Kidney tubule cell (primary cell): ENCODE measurements at regions not wholly inside any gene's neighbourhood (a gene's known extent, or its start where the extent isn't known, plus 50 kb on each side); places are given as distances from the start of the nearest gene placed in this dataset.

Experiments used
- DNase-seq: peaks from one replicate; pipeline ENCODE4 v3.0.0-alpha.2; 2018; ENCODE audit warnings: low spot score

DNA sequence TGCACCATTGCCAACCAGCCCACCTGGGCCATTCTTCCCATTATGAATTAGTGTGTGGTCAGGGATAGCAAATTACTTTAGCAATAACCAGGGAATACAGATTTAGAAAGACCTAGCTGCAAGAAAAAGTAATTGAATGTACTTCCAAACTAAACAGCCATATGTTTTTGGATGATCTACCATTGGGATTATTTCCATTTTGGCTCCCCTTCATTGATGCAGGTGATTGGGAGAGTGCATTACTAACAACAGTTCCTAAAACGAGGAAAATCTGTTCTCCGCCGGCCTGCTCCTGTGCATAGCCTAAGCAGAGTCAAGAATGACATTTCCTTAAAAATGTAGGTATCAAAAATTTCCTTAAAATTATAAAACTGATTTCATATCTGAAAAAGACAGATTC, 58.5 kb downstream of the MAIP1 start:
- no peak for DNase-seq

DNA sequence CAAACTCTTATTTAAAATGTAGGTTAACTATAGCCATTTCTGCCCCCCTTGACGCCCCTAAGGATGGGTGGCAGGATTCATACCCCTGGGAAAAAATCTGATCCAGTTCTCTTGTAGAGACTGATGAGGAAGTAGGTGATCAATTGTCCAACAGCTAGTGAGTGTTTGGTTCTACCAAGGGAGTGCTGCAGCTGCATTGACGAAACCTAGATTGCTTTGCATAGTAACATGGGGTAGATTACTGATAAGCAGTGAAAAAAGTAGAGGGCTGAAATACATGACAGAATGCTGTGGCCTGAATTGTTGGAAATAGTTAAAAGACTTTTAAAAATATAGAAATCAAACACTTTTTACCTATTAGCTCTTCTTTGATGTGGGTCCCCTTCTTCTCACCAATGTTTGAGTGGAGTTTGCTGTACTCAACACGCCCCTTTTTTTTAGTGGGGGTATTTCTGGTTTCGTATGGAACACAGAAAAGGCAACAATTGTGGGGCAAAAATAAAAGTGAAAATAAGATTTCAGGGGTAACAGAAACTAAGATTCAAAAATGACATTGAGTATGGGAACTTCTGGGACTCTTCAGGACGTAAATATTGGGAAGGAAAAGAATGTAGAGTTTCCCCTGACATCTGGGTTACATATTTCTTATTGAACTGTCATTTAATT, 66.2 kb downstream of the MAIP1 start:
- DNase-seq, result no peak

DNA sequence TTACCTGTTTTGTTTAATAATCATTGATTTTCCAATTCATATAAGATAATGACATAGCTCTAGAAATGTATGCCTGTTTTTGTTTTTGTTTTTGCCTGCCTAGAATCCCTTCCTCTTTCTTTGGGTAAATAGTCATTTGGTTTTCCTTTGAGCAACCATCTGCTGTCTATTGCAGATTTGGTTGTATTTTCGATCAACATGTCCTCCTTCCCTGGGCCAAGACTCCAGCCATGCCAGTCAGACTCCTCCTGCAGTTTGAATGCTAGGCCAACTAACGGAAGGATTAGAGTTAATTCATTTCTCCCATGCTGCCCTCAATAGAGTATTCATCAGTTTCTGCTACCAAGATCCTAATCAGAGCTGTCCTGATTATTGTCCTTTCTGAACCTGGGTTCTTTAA, 67.1 kb downstream of the MAIP1 start:
- DNase-seq, result no peak

DNA sequence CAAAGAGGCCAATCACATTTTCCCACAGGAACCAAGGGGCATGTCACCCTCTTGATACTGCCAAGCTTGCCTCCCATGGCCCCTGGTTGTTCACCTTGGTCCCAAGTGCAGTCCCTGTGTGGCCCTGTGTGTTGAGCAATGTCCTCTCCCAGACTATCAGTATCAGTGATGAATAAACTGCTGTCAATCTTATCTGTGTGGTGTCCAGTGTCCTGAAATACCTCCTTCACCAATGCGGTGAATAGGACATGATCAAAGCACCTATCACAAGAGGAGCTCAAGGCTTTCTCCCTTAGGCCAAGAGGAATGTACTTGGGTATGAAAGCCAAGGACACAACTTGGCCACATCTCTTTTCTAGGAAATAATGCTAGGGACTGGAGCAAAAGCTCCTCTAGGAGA, 68.2 kb downstream of the MAIP1 start:
- DNase-seq, result no peak

DNA sequence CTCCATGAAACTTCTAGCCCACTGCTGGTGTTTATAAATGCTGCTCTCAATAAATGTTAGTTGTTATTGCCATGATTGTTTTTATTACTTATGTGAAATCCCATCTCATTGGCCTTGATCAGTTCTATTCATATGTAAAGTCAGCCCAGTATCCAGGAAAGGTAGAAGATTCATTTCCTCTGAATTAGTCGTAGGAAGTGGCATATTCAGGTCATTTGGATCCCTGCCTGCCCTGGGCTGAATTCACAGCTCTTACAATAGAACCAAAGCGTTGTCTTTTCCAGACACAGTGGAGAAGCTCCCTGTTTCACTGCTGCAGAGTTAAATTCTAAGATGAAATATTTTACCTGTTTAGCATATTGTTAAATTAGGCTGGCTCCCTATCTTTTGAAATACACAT, 70.3 kb downstream of the MAIP1 start:
- DNase-seq, result peak; percentile 16

DNA sequence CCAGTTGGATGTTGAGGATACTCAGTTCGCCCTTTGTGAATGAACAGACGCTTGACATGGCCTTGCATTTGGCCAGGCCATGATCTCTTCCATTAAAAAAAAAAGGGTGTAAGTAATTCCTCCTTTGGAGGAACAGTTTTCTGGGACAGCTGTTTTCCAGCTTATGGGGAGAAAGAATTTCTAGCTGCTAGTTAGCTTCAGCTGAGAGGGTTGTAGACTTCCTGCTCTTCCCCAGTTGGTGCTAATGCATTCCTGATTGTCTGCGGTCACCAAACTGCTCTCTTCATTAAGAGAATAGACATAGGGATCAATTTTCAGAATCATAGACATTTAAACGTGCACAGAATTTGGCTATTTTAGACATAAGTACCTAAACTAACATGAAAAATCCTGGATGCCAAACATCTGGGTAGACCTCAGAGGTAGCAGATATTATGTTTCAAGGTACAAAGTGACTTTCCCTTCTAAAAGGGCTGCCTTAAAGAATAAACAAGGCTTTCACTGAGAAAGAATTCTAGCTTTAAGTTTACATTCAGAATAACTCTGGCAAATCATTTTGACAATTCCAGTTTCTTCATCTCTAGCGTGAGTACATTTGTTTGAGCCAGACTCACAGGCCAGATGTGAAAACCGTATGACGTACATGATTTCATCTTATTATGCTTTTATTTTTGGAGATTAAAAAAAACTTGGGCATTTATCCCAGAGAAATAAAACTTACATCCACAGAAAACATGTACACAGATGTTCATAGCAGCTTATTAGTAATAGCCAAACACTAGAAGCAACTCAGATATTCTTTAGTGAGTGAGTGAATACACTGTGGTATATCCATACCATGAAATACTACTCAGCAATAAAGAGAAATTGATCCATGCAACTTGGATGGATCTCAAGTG, 71.2 kb downstream of the MAIP1 start:
- DNase-seq, result no peak

DNA sequence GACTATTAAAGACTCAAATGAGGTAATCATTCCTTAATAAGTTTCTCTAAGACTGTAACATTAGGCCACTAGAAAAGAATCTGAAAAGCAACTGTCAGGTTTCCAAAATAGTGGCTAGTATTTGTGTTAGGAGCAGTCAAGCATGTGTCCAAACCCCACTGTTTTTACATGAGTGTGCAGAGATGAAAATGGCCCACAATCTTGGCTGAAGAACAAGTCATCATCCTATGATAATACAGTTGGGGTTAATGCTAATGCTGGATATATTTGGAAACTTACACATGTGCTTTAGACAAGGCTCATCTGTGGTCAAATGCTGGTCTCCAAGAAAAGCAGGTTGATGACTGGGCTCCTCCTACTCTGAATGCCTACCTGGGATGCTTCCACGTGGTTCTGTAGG, 73.6 kb downstream of the MAIP1 start:
- peak; percentile 29 for DNase-seq

DNA sequence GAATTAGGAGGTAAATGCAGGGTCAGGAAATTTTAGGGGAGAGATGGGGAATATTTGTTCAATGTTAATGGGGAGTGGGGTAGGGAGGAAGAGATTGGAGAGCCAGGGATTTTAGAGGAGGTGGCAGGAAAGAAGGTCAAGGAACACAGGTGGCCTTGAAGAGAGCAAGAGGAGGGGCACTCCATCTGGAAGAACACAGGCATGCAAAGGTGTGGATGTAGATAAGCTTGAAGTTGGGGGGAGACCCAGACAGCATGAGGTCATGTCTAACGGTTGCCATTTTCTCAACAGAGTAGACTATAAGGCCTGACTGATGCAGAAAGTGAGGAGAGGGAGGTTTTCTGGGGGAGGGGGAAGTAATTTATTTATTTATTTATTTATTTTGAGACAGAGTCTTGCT, 77.5 kb downstream of the MAIP1 start:
- no peak for DNase-seq

DNA sequence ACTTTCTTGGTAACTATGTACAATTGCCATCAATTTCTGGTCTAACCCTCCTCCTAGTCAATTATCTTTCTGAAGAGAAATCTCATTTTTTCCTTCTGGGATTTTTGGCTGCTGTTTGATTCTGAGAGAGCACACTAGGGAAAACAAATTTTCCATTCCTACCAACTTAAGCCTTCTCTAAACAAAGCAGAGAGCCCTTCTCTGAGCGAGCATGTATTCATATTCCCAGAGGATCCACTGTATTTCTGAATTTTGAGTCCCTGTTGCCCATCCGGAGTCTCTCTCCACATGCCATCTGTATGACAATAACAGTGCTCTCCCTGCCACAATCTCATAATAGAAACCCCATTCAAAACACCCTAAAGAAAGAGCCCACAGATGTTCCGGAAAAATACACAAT, 78.5 kb downstream of the MAIP1 start:
- DNase-seq, result no peak

DNA sequence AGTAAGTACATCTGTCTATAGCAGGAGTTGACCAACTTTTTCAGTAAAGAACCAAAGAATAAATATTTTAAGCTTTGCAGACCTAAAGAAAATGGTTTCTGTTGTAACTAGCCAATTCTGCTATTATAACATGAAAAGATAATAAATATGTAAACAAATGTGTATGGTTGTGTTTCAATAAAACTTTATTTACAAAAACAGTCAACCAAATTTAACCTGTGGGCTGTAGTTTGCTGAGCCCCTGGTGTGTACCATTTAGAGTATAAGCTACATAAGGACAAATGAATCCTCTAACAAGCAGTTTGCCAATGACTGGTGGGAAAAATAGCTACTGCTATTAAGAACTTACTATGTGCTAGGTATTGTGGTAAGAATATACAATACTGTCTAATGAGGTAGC, 79.4 kb downstream of the MAIP1 start:
- DNase-seq, result no peak

DNA sequence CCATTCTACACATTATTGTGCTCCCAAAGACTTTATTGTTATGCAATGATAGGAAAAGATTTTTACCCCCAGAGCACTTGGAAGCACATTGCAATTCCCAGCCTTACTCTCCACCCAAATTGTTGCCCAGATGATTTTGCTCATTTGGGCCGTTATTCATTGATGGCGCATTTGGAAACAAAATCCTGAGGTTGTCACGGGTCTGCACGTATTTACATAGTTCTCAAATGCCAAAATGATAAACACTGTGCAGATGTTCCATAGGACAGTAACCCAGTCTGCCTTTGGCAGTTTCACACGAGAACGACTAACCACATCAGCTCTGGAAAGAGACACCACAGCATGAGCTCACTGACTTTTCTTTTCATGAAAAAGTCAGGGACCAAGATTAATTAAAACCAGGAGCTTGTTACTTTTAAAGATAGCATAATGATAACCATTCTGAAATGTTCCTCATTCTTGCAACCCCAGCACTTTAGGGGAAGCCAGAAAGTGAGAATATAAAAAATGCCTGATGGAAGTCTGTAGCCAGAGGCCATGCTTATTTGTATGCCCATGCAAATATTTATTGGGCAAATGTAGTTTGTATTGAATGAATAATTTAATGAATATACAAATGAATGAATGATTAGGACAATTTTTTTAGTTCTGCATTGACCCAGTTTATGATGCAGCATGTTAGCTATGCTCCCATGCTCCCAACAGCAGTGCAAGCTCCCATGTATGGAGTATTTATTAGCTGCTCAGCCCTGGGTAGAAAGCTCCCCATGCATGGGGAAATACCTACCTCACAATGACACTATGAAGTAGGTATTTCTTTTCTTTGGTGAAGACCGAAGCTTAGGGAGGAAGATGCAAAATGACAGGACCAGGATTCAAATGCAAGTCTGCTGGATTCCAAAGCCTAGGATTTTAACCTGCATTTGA, 84.6 kb downstream of the MAIP1 start:
- peak; percentile 2 for DNase-seq

DNA sequence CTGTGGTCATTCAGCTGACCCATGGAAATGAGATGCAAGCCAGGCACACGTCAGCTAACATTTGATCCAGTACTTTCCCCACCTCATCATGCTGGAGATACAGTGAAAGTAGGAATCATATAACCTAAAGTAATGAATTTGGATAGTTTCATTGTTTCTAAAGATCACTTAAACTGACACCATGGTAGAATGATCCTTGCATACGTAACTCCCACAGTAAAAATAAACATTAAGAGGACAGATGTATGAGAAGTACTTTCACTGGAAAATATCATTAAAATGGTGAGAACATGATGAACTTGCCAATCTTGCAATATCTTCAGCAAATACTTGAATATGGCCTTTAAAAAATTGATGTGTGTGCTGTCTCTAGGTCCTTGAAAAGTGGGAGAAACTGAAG, 85.4 kb downstream of the MAIP1 start:
- DNase-seq, result no peak

DNA sequence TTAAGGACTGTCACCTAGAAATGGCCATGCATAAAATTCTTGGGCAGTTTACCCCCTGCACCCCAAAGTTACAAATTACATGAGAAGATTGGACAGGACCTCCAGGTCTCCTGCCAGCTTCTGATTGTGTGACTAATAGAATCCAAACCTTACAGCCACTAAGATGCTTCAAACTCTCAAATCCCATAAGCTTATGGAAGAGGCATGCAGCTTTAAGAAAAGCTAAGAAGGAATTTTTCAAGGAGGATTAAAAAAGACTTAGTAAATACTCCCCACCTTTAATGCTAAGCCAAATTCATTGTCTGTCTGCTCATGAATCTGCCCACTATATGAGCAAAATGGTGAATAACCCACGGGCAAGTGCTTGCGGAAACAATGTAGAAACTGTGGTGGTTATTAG, 86.3 kb downstream of the MAIP1 start:
- DNase-seq, result no peak

DNA sequence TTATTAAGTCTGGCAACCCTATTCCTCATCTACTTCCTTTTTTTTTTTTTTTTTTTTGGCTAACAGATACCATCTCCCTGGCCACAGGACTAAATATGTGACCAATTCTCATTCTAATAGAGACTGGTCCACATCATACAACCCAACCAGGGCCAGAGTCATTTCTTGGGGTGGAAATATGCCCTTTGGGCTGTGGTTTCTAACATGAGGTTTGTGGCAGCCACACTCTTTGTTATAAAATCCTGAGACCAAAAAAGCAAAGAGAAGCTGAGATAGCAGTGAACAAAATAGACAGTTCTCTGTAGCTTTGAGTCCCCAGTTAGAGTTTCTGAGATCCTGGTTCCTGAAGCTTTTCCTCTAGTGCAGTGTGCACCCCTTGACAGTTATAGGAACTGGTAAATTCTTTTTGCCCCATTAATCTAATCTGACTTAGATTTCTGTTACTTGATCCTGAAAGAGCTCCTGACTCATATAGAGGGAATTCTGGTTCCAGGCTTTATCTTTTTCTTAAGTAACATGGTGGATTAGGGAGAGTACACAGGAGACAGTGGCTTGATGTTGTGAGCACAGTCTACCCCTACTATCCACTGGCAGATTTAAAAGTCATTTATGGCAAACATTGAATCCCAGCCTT, 86.8 kb downstream of the MAIP1 start:
- DNase-seq, result peak; percentile 55

DNA sequence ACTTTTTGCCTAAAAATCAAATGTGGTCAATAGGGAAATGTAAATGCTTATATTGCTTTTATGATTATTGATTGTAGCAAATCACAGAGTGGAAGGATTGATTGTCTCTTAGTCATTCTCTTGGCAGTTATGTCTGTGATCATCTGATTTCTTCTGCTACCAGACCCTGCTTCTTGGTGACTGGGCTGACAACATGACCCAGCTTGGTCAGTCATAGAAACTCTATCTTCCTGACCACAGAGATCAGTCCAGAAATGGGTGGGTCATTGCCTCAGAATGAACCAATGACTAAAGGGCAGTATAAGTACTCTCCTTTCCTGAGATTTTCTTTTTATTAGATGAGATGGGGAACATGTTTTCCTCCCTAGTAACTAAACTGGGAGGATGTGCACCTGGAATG, 87.6 kb downstream of the MAIP1 start:
- peak; percentile 44 for DNase-seq

DNA sequence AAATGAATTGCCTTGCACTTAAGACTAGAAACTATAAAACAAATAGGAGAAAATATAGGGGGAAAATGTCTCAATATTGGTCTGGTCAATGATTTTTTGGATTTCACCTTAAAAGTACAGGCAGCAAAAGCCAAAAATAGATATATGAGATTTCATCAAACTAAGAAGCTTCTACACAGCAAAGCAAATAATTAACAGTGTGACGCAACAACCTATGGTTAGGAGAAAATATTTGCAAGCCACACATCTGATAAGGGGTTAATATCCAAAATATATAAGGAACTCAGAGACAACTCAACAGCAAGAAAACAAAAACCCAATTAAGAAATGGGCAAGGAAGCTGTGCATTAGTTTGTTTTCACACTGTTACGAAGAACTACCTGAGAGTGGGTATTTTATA, 89.1 kb downstream of the MAIP1 start:
- DNase-seq, result no peak

DNA sequence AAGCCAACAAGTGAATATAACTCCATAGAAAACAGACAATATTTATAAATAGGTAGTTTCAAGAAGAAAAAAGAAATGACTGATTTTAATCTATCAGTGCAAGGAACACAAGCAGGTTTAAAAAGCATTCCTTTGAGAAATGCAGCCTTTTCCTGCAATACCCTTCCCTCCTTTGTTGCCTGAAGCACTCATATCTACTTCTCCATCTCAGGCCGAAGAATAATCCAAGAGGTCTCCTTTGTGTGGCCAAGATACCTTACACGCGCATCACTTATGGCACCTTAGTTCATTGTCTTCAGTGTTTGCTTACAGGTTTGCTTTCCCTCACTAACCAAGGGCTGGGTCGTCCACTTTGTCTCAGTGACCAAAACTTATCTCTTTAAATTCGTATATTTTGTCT, 93.0 kb downstream of the MAIP1 start:
- DNase-seq, result no peak

DNA sequence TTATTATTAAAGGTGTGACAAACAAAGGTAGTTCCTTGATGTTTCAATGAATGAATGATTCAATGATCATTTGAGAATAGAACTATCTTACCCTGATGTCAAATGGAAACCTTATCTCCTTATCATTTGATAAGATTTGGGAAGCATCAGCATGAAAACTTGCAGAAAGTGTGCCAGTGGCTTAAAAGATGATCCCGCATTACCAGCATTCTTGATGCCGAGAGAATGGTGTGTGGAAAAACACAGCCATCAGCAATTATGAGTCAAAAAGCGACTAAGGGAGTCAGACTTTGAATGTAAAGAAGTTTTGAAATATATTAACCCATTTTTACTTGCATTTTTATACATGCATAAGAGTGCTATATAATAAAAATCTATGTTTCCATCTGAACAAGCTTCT, 93.7 kb downstream of the MAIP1 start:
- no peak for DNase-seq

DNA sequence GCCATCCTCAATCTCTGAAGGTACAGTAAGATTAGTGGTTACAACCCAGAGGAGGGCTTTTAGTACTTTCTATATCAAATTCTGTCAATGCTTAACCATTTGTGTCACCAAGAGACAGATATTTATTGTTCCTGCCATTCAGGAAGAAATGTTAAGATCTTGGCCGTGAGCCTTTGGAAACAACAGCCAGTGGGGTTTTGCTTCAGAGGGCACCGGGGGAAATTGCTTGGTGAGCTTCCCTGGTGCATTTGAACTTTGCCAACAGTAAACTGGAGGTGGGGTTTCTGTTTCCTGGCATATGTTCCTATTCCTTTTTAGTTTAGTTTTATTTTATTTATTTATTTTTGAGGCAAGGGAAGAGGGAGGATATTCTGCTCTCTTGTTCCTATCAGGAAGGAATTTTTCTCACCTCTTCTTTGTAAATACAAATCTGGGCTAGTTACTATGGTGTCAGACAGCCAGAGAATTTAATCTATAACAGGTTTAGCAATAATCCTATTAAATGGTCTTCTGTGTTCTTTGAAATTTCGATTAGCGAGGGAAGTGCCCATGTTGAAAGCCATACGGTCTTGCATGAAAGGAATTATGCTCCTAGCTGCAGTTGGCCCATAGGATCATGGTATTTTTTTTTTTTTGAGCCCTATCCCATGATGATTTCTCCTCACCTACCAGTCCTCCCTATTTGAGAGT, 95.7 kb downstream of the MAIP1 start:
- peak; percentile 64 for DNase-seq

DNA sequence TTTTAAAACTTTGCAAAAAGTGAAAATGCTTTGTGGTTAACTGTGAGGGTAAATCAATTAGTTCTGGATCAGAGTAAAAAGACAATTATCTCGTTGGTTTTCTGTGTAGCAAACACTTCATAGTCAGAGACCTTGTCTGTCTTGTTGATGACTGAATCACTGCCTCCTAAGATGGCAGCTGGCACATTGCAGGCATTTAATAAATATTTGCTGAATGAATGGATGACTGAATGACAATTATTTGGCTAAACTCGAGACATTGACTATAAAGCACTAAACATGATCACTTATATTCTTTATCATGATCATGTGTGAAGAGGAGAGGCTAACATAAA, 96.2 kb downstream of the MAIP1 start:
- peak; percentile 31 for DNase-seq

DNA sequence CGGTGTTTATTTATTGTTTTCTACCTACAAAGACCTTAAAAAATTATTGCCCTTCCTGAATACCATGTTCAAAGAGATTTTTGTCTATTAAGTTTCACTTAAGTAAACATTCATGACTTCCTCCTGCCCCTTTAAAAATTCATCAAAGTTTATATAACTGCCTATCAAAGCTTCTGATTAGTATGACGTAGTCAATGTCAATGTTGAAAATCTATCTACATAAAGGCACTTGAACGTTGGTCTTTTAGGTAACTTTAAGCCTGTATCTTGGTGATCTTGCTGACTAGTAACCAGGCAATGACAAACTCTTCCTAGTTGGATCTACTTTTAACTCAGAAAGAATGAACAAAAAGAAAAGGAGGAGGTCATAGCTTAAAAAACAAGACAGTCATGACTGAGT, 97.2 kb downstream of the MAIP1 start:
- no peak for DNase-seq
